Spleen (tissue), 3 donors: ENCODE measurements at regions not wholly inside any gene's neighbourhood (a gene's known extent, or its start where the extent isn't known, plus 50 kb on each side); places are given as distances from the start of the nearest gene placed in this dataset.

Experiments
- POLR2A ChIP-seq, 3 donors: fragments of 450-650 bp; IDR thresholded peaks; one replicate each; pipeline ENCODE4 v1.5.1; 2017; ENCODE audit warnings: antibody characterized with exemption in 3 of 3, mild to moderate bottlenecking in 1 of 3
- POLR2AphosphoS5 ChIP-seq, 3 donors: sonication (generic); formaldehyde crosslinking; IDR thresholded peaks; one replicate each; pipeline ENCODE4 v1.5.1; 2017; ENCODE audit warnings: antibody characterized with exemption in 3 of 3

- TF ChIP-seq POLR2A (IDR thresholded peaks at IDR 0.05): no peak
- TF ChIP-seq POLR2AphosphoS5 (IDR thresholded peaks at IDR 0.05): no peak
Measured at GRCh38 chr13:46964789-46965527, 68.1 kb upstream of the HTR2A start.
